Natural killer cell (primary cell): ENCODE measurements at regions not wholly inside any gene's neighbourhood (a gene's known extent, or its start where the extent isn't known, plus 50 kb on each side); places are given as distances from the start of the nearest gene placed in this dataset.

Experiments used
- ATAC-seq, 3 donors: fragments of 150-1000 bp in 2 of 3; fragments of 200-7000 bp in 1 of 3; cut with Tn5 transposase; 1 replicate in 1 of 3; 2 replicates in 2 of 3; pipeline ENCODE4 v1.10.0; 2021; ENCODE audit warnings: mild to moderate bottlenecking in 2 of 3, moderate library complexity in 2 of 3
- DNase-seq, 2 donors: peaks; one replicate each; pipeline versions ENCODE4 v3.0.0 to v3.0.0-alpha.2; 2013 to 2021; ENCODE audit warnings: mixed read lengths in 1 of 2
- H3K27ac ChIP-seq: one replicate; pipeline ENCODE4 v1.5.1; 2013; ENCODE audit warnings: mild to moderate bottlenecking, low read length
- H3K27me3 ChIP-seq: one replicate; pipeline ENCODE4 v1.6.1; 2013; ENCODE audit warnings: low read length; ENCODE audit not compliant: control insufficient read depth, insufficient read depth
- H3K36me3 ChIP-seq: one replicate; pipeline ENCODE4 v1.6.1; 2013; ENCODE audit warnings: low read length; ENCODE audit not compliant: control insufficient read depth, insufficient read depth
- H3K4me1 ChIP-seq: one replicate; pipeline ENCODE4 v1.6.1; 2013; ENCODE audit warnings: low read length; ENCODE audit not compliant: control insufficient read depth, insufficient read depth
- H3K4me3 ChIP-seq: one replicate; pipeline ENCODE4 v1.5.1; 2013; ENCODE audit warnings: low read length
- H3K9me3 ChIP-seq: one replicate; pipeline ENCODE4 v1.6.1; 2013; ENCODE audit warnings: low read length; ENCODE audit not compliant: control insufficient read depth, insufficient read depth
- H3K27ac Mint-ChIP-seq, 2 donors: one replicate each; pipeline ENCODE4 v1.8.0; 2022; ENCODE audit warnings: mild to moderate bottlenecking in 2 of 2, mixed read lengths in 2 of 2, moderate library complexity in 1 of 2
- H3K27me3 Mint-ChIP-seq, 2 donors: one replicate each; pipeline ENCODE4 v1.8.0; 2022; ENCODE audit warnings: low read depth in 2 of 2, mixed read lengths in 2 of 2
- H3K36me3 Mint-ChIP-seq: one replicate; pipeline ENCODE4 v1.8.0; 2022; ENCODE audit warnings: mixed read lengths
- H3K4me1 Mint-ChIP-seq, 2 donors: one replicate each; pipeline ENCODE4 v1.8.0; 2022; ENCODE audit warnings: mixed read lengths in 2 of 2
- H3K4me3 Mint-ChIP-seq: one replicate; pipeline ENCODE4 v1.8.0; 2022; ENCODE audit warnings: mild to moderate bottlenecking, moderate library complexity, mixed read lengths
- H3K9me3 Mint-ChIP-seq, 2 donors: one replicate each; pipeline ENCODE4 v1.8.0; 2022; ENCODE audit warnings: mixed read lengths in 2 of 2
- WGBS: methylation state at CpG from one replicate; pipeline ENCODE4 v1.1.7; 2013; ENCODE audit warnings: missing lambda C conversion rate; ENCODE audit not compliant: insufficient coverage; 5-methylcytosine and 5-hydroxymethylcytosine counted together
- intact Hi-C: fragments of 100-400 bp; cut with micrococcal nuclease; formaldehyde crosslinking; loops from one replicate; pipeline ENCODE4 v1.14.2; 2022
- TF ChIP-seq, protein P1 (sequence below): fragments of 200-600 bp; IDR thresholded peaks from one replicate; pipeline ENCODE4 v1.8.0; 2022; ENCODE audit warnings: antibody characterized with exemption

DNA sequence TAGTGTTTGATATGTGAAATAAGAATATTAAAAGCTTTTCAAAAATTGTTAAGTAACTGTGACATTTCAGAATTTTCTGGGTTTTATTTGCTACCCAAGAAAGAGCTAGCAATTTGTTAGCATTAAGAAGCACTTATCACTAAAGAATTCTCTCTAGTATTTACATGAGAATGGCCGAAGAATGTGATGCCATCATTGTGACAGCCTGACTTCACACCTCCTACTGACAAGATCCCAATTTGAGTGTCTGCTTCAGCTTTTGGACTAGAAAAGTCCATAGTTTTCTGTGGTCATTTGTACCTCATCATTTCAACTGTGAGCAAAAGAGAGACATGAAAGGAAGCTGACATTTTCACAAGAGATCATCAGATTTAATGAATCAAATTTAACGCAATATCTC lies 548.1 kb upstream of the AGTR1 start:
- Histone ChIP-seq H3K4me3 (no peak overlapping the region), H3K4me1 (no peaks in the 10 kb centered on the region), H3K36me3 (no peaks in the 10 kb centered on the region), H3K27me3 (no peaks in the 10 kb centered on the region), H3K27ac (no peak overlapping the region), H3K9me3 (no peaks in the 10 kb centered on the region)
- Mint-ChIP-seq H3K27ac (no peak overlapping the region), H3K36me3 (no peaks in the 10 kb centered on the region), H3K4me3 (no peak overlapping the region), H3K9me3 (peaks cover 4 to 7% of the 10 kb centered on the region in 2 donors), H3K4me1 (no peaks in the 10 kb centered on the region), H3K27me3 (no peaks in the 10 kb centered on the region)
- 57% methylated on average over 1 of the region's 2 CpGs for WGBS
- TF ChIP-seq, protein P1, sequence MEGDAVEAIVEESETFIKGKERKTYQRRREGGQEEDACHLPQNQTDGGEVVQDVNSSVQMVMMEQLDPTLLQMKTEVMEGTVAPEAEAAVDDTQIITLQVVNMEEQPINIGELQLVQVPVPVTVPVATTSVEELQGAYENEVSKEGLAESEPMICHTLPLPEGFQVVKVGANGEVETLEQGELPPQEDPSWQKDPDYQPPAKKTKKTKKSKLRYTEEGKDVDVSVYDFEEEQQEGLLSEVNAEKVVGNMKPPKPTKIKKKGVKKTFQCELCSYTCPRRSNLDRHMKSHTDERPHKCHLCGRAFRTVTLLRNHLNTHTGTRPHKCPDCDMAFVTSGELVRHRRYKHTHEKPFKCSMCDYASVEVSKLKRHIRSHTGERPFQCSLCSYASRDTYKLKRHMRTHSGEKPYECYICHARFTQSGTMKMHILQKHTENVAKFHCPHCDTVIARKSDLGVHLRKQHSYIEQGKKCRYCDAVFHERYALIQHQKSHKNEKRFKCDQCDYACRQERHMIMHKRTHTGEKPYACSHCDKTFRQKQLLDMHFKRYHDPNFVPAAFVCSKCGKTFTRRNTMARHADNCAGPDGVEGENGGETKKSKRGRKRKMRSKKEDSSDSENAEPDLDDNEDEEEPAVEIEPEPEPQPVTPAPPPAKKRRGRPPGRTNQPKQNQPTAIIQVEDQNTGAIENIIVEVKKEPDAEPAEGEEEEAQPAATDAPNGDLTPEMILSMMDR, result no peak
- no peak for ATAC-seq
- no peak for DNase-seq
- intact Hi-C loops, result no loop called here

DNA sequence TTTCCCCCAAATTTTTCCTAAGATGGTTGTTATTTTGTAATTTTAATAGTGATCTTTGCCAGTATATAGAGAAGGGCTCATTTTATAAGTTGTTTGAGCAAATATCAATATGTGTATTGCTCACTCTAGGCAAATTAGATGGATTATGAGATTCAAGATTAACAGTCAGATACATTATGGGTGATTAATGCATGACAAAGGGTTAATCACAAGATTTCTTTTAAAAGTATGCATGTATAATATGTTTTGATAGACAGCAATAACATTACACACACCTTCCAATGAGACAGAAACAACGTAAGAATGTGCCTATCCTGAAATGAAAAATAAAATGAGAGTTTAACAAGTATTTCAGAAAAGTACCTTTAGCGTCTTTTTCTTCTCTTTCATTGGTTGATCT lies 547.6 kb upstream of the AGTR1 start:
- Histone ChIP-seq H3K27me3 (no peaks in the 10 kb centered on the region), H3K9me3 (no peaks in the 10 kb centered on the region), H3K27ac (no peak overlapping the region), H3K36me3 (no peaks in the 10 kb centered on the region), H3K4me3 (no peak overlapping the region), H3K4me1 (no peaks in the 10 kb centered on the region)
- Mint-ChIP-seq H3K4me1 (no peaks in the 10 kb centered on the region), H3K27ac (no peak overlapping the region), H3K36me3 (no peaks in the 10 kb centered on the region), H3K9me3 (peaks cover 2 to 5% of the 10 kb centered on the region in 2 donors), H3K27me3 (no peaks in the 10 kb centered on the region), H3K4me3 (no peak overlapping the region)
- no peak for DNase-seq
- no CpG with 5 or more reads among the region's 2 CpGs for WGBS
- TF ChIP-seq, protein P1, result no peak
- intact Hi-C loops, result no loop called here
- ATAC-seq, result no peak

DNA sequence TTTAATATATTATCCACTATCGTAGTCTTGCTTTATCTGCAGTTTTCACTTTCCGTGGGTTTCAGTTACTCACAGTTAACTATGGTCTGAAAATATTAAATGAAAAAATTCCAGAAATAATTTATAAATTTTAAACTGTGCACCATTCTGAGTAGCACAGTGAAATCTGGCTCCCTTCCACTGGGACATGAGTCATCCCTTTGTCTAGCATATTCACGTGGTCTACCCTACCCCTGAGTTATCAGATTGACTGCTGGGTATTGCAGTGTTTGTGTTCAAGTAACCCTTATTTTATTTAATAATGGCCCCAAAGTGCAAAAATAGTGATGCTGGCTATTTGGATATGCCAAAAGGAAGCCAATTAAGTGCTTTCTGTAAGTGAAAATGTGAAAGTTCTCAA lies 539.5 kb upstream of the AGTR1 start:
- no peaks in the 10 kb centered on the region for H3K27me3 ChIP-seq
- intact Hi-C loops, result no loop called here
- H3K4me3 ChIP-seq, result no peak overlapping the region
- ATAC-seq, result no peak
- no peaks in the 10 kb centered on the region for H3K4me1 ChIP-seq
- no peak for DNase-seq
- no peaks in the 10 kb centered on the region for H3K27me3 Mint-ChIP-seq
- no peak overlapping the region for H3K27ac ChIP-seq
- 81% methylated on average over 2 of the region's 3 CpGs for WGBS
- H3K9me3 Mint-ChIP-seq, result no peaks in the 10 kb centered on the region
- H3K36me3 ChIP-seq, result no peaks in the 10 kb centered on the region
- H3K4me3 Mint-ChIP-seq, result no peak overlapping the region
- no peaks in the 10 kb centered on the region for H3K9me3 ChIP-seq
- TF ChIP-seq, protein P1, result no peak
- H3K4me1 Mint-ChIP-seq, result no peaks in the 10 kb centered on the region
- no peaks in the 10 kb centered on the region for H3K36me3 Mint-ChIP-seq
- H3K27ac Mint-ChIP-seq, result no peak overlapping the region

DNA sequence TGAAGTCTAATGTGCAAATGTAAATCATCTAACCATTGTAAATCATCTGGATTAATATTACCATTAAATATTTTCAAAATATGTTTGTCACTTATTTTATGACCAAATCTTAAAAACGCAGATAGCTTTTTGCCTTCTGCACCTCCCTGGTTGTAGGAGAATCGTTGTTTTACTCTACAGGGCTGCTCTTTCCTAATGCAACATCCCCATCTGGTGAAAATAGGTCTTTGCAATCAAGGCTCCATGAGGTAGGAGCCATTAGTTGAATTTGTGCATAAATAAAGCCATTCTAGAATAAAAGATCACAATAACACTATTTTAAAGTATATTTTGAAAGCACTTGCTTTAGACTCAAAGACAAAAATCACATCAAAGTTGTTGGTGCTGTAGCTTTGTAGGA lies 535.6 kb upstream of the AGTR1 start:
- H3K4me3 ChIP-seq, result no peak overlapping the region
- DNase-seq (no peak), ATAC-seq (no peak)
- Mint-ChIP-seq H3K36me3 (no peaks in the 10 kb centered on the region), H3K9me3 (peaks cover 0 to 9% of the 10 kb centered on the region in 2 donors), H3K4me3 (no peak overlapping the region), H3K4me1 (peaks cover 0 to 5% of the 10 kb centered on the region in 2 donors), H3K27me3 (no peaks in the 10 kb centered on the region), H3K27ac (no peak overlapping the region)
- H3K4me1 ChIP-seq, result no peaks in the 10 kb centered on the region
- no peaks in the 10 kb centered on the region for H3K9me3 ChIP-seq
- no peaks in the 10 kb centered on the region for H3K36me3 ChIP-seq
- TF ChIP-seq, protein P1, result no peak
- WGBS, result 33% methylated on average over 2 of the region's 2 CpGs
- intact Hi-C loops, result no loop called here
- no peak overlapping the region for H3K27ac ChIP-seq
- no peaks in the 10 kb centered on the region for H3K27me3 ChIP-seq
